Fibroblast of upper back skin (primary cell): ENCODE measurements at regions not wholly inside any gene's neighbourhood (a gene's known extent, or its start where the extent isn't known, plus 50 kb on each side); places are given as distances from the start of the nearest gene placed in this dataset.
"Not testable (repeated sequence)": the region's sequence is repeated elsewhere in the genome, so short reads cannot be mapped to it uniquely, and the experiment has no call there.

Experiments
- DNase-seq: peaks from one replicate; pipeline ENCODE4 v3.0.0-alpha.2; 2013

DNA sequence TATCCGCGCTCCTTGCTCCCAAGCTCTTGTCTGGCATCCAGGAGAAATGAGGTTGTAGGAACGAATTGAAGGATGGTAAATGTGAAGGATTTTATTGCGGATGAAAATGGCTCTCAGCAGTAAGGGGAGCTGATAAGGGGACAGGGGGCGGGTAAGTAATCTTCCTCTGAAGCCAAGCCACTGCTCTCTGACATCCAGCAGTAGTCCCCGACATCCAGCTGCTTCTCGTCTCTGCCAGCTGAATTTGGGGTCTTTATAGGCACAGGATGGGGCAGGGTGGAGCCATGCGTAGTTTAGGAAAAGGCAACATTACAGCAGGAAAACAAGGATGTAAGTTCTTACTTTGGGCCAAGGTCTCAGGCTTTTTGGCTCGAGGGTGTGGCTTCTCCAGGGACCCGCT lies 1370.1 kb upstream of the RAG2 start:
- no peak for DNase-seq

DNA sequence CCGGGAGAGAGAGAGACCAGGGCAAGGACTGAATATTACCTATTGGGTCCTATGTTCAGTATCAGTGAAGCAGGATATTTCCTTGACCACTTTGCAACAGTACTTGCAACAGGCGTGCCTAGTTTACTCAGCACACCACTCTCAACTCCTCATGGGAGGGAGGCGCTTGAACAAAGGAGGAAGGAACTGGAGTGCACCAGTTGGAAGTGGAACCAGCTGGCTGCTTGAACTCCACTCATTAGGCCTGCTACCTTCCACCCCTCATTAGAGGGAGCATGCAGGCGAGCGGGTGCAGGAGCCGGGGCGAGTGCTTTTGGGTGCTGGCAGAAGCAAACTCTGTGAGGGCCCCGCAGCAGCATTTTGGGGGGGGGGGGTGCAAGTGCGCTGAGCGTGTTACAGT lies 1369.6 kb upstream of the RAG2 start:
- no peak for DNase-seq

DNA sequence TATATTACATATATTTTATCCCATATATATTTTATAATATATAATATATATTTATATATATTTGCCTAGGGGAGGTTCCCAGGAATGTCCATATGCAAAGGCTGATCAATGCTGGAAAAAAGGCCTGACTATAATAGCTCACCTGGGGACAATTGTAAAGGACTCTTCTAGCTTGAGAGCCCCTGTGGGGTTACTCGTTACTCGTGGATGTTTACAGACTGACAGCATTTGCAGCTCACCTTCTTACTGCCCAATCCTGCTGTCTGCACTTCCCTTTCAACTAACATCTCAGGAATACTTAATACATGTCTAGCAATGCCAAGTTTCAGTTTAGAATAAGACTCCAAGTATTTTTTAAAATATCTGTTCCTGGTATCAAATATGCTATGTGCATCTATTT lies 1365.4 kb upstream of the RAG2 start:
- DNase-seq = no peak

DNA sequence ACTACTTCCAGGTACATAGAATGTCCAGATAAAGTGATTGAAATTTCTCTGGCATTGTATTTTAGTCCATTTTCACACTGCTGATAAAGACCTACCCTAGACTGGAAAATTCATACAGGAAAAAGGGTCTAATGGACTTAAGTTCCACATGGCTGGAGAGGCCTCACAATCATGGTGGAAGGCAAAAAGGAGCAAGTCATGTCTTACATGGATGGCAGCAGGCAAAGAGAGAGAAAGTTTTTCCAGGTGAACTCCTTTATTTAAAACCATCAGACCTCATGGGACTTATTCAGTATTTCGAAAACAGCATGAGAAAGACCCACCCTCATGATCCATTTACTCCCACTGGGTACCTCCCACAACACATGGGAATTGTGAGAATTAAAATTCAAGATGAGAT lies 1359.7 kb upstream of the RAG2 start:
- no peak for DNase-seq

DNA sequence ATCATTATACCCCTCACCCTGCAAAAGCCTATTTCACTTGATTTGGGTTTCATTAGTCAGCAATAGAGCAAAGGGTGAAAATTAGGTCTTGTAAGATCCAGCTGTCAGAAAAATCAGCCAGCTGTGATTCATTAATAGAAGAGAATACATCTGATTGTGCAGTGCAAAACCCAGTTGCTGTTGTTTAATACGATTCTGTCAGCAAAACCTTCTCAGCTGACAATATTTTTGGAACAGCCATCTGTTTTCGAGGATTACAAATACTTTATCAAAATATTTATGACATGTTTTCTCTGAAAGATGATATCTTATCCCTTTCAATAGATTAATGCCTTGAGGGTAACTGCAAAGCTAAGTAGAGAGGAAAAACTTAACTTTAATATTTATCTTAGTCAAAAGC lies 1354.0 kb upstream of the RAG2 start:
- DNase-seq = no peak

DNA sequence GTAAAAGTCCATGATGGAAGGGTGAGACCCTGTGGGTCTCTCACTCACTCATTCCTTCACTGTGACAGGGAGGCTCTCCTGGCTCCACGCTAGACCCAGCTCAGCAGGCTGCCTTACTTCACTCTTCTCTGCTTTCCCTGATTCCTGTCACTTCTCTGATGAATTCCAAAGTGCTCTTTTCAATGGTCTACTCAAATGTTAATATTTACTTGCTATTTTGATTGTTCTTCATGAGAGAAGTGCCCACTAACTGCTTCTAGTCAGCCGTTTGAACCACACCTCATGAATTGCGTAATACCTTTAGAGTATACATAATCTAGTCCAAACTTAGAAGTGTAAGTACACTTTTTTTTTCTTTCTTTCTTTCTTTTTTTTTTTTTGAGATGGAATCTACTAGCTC lies 1350.2 kb upstream of the RAG2 start:
- DNase-seq = no peak

DNA sequence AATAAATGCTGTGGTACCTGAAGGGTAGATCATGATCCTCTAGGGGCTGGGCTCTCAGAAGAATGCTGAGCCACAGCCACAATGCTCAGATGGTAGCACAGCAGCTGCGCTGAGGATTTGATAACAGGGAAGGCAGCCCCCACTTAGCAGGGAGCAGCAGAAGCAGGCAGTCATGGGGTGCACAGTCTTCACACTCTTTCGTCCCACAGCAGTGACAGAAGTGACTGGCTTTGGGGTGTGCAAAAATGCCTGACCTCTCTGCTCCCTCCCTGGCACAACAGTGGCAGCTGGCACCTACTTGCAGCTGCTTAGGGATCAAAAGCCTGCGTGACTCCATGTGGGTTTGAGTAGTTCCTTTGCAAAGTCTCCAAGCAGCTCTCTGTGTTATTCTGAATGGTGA lies 1349.8 kb upstream of the RAG2 start:
- DNase-seq = no peak

DNA sequence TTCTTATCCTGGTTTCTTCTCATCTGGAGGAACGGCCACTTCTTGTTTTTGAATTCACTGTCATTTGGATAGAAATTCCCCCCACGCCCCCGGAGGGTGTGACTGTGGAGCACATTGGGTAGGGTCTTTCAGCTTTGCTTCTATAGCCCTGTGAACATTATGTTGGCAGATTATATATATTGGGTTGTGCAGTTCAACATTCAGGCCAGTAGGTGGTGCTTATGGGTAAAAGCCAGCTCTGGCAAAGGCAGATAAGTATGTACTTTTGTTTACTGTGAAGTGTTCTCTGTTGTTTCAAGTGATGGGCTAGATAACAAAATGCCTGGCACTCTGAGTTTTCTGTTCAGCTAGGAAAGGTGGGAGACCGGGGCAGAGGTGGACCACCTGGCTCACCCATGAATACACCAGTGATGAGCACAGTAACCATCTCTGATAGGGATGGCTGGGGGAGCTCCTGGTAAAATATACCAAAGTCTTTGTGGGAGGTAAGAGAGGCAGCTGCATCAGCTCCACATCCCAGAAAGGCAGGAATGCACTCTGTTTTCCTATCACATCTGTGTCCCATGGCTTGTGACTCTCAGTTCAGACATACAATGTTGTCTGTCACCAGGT lies 1348.2 kb upstream of the RAG2 start:
- DNase-seq = peak; percentile 25

DNA sequence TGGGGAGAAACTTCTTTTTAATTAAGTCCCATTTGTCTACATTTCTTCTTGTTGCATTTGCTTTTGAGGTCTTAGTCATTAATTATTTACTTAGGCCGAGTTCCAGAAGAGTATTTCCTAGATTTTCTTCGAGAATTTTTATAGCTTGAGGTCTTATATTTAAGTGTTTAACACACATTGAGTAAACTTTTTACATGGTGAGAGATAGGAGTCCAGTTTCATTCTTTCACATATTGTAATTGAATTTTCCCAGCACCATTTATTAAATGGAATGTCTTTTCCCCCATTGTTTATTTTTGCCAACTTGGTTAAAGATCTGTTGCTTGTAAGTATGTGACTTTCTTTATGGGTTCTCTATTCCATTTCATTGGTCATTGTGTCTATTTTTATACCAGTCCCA lies 1344.0 kb upstream of the RAG2 start:
- DNase-seq = no peak

DNA sequence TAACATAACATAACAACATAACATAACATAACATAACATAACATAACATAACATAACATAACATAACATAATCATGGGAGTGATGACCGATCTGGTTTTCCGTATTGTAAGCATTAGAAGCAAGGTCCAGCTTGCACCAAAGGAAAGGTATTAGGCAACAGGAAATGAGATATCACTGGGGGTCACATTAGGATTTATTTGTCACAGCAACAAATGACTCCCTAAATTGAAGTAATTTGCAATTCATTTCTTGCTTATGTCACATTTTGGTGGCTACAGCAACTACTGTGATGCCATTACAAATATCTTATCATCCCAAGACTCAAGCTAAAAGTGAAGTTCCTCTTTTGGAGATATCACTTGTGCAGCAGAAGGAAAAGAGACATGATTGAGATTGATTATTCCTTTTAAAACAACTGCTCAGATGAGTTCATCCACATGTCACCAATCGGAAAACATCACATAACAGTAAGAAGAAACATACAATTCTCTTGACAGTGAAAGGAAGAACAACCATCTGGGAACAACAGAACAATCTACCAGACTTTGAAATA lies 1331.1 kb upstream of the RAG2 start:
- DNase-seq = no peak

DNA sequence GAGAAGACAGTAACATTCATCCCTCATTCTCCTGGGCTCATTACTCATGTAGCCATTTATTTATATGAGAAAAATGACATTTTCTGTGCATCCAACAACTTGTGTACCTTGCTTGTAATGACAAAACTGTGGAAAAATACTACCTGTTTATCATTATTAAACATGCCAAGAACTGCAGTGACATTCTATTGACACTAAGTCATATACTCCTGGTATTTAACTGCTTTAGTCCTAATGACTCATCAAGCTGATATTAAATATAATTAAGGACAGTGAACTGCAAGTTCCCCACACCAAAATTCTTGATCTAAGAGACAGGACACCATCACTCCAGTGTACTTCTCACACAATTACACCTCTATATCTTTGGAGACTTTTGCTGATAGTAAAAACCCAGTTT lies 1328.7 kb upstream of the RAG2 start:
- no peak for DNase-seq

DNA sequence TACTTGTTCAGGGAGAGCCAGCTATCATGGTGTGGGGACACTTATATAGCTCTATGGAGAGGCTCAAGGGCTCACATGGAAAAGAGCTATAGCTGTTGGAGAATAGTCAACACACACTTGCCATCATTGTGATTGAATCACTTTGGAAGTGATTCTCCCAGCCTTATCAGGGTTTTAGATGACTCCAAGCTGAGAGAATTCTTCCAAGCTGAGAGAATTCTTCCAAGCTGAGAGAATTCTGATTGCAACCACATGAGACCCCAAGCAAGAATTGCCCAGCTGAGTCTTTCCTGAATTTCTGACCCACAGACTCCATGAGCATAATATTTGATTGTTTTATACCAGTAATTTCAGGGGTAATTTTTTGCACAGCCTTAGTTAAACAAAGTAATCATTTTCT lies 1318.3 kb upstream of the RAG2 start:
- peak; percentile 3 for DNase-seq

DNA sequence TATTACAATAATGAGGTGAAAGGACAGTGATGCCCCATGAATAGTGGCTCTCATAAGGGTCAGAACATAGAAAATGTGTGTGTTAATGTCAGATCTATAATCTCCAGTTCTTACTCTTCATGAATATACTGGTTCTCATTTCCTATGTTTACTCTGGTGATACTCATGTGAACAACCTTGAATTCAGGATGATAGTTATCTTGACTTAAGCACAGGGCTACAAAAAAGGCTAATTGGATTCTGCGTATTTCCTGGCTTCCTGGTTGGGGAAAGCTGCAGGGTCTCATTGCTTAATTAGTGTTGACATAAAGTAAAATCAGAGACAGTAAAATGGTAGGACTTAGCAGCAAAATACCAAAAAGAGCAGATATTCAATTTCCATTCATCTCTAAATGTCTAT lies 1316.8 kb upstream of the RAG2 start:
- DNase-seq = no peak

DNA sequence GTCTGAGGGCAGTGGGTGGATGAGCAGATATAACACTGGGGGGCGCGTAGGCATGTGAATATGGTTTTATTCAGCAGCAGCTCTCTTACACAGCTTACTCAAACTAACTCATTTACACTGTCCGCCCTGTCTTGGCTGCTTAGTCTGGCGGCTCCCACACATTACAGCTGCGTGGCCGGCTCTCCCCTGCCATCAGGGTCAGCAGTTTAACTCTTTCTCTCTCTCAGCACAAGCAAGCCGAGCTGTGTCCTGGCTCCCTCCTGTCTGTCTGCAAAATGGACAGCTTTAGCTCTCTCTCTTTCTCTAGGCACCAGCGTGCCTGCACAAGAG lies 1310.1 kb upstream of the RAG2 start:
- no peak for DNase-seq

DNA sequence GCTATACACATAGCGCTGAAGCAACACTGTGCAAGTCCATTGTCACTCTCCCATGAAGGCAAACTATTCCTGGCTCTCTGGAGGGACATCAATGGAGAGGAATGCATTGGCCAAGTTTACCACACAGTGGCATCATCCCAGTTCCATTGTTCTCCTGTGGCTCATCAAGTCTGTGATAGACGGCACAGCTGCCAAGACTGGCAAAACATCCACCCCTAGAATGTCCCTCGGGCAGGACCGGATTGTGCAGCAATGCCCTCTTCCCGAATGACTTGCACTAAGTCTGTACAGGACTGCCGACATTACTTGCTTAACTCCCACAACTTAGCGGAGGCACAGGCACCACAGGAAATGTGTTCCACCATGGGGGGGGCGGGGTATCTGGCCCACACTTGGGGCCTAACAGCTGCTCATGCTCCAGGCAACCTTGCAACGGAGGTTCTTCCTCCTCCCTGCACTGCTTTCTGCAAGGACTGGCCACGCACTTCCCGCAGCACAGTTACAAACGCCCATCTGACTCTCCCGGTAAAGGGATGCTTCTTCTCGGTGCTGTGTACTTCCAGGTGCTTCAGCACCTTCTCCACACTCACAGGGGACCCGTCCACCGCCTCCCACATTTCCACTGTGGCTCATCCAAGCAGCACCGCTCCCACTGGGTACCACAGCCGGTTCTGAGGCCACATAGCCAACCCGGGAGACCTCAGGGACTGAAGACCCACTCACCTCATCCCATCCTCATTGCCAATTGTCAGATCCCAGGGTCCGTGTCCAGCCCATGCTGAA lies 1309.6 kb upstream of the RAG2 start:
- no peak for DNase-seq

DNA sequence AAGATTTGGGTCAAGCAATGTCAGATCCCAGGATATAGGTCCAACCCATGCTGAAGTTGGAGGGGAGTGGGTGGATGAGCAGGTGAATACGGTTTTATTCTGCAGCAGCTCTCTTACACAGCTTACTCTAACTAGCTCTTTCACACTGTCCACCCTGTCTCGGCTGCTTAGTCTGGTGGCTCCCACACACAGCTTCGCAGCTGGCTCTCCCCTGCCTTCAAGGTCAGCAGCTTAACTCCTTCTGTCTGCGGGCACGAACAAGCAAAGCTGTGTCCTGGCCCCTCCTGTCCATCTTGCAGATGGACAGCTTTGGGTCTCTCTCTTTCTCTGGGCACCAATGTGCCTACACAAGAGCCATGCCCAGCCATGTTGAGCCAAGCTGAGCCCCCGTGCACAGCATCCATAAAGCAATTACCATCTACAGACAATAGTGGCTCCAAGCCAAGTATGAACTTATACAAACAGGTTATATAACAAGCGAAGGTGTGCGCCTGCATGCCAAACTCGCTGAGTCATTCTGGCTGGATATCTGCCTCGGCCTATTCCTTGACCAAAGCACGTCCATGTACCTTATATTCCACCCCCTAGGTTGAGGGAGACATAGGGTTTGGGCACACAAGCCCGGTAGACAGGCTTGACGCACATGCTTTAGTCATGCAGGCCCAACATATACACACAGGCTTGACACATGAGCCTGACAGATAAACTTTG lies 1307.8 kb upstream of the RAG2 start:
- DNase-seq = no peak

DNA sequence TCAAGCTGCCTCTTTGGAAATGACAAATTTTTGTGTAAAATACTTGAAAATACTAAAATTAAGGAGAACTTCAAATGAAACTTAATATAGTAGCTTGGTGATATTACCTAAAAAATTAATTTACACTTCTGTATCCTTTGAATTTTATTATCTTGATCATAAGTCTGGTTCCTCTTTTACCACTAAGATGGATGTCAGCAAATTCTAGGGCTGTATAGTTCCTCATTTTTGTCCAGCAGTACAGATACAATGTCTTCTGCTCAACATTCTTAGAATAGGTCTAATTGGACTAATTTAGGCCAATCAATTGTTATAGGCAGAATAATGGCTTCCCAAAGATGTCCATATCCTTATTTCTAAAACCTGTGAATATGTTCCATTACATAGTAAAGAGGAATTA lies 1298.0 kb upstream of the RAG2 start:
- no peak for DNase-seq

DNA sequence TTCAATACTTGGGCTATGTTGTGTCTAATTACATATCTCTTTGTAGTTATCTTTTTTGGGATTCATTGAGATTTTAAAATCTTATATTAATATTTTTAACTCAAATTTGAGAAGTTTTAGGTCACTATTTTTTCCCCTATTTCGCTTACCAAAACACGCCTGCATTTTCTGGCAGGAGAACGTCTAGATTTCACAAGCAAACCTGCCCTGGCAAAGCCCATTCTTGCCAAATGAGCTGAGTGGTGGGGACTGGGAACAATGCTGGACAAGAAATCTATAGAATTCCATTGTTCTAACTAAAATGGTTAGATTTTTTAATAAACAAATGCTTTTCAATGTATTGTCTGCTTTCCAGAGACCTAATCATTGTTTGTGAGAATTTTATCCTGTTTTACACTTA lies 1283.7 kb upstream of the RAG2 start:
- DNase-seq = no peak

DNA sequence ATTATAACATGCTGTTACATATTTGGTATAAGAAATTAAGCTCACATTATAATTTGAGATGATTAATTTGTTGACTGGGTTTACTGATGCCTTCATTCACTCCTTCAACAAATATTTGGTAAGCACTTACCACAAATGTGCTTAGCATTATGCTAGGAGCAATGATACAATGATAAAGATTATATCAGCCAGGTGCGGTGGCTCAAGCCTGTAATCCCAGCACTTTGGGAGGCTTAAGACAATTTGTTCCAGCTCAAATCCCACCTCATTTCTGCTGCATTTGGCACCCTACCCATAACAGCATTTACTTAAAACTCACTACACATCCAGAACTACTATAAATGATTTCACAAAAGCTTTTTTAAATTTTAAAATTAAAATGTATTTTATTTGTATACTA lies 1263.6 kb upstream of the RAG2 start:
- DNase-seq = no peak

DNA sequence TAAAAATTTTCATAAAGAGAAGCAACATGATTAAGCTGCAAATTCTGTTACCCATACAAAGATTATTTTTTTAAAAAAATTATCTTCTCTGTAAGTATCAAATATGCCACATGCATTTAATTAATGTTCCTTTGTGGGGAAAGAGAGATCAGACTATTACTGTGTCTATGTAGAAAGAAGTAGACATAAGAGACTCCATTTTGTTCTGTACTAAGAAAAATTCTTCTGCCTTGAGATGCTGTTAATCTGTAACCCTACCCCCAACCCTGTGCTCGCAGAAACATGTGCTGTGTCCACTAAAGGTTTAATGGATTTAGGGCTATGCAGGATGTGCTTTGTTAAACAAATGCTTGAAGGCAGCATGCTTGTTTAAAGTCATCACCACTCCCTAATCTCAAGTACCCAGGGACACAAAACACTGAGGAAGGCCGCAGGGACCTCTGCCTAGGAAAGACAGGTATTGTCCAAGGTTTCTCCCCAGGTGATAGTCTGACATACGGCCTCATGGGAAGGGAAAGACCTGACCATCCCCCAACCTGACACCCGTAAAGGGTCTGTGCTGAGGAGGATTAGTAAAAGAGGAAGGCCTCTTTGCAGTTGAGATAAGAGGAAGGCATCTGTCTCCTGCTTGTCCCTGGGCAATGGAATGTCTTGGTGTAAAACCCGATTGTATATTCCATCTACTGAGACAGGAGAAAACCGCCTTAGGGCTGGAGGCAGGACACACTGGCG lies 1260.9 kb upstream of the RAG2 start:
- DNase-seq = not testable (repeated sequence)

DNA sequence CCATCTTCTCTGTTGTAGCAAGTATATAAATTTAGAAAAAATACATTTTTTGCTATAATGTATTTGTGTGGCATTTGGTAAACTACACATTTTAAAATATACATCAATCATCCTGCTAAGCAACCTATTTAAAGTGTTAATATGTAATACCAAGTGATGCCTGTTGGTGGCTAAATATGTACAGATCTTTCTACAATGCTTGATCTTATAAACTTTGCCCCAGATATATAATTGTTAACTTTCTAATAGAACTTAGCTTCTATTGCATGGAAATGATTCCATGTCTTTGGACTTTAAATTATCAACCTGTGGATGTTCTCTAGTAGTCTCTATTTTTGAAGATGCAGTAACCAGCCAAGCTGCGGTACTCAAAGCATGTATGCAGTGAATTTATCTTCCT lies 1260.4 kb upstream of the RAG2 start:
- no peak for DNase-seq

DNA sequence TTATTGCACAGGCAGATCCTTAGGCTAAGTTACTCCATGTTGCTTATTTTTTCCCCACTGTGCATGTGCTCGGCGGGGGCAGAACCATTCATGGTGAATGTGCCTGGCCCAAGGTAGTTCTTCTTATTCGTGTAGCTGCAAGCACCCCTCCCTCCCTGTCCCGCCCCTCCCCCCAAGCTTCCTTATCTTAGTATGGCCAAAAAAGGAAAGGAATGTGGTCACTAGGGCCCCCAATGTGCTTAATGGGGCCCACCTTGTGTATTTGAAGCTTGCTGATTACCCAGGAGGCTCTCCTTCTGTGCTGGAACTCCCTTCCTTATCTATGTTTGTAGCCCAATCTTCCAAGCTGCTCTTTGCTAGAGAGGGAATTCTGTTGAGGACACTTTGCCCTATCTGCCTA lies 1259.7 kb upstream of the RAG2 start:
- no peak for DNase-seq

DNA sequence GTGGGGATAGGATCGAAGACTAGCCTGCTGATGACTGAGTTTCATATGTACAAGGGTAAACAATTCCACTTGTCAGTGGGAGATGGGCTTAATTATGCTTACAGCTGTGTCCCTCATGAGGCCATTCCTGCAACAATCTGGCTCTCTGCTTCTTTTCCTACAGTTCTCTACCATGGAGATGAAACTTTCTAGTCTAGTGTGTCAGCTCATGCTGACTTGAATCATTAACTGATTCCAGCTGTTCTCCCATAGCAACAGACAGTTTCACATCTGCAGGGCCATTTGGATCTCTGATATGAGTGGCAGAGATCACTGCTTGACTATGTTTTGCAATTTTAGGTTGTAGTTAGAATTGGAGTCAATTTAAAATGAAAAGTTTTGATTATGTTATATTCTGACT lies 1251.7 kb upstream of the RAG2 start:
- DNase-seq = peak; percentile 30

DNA sequence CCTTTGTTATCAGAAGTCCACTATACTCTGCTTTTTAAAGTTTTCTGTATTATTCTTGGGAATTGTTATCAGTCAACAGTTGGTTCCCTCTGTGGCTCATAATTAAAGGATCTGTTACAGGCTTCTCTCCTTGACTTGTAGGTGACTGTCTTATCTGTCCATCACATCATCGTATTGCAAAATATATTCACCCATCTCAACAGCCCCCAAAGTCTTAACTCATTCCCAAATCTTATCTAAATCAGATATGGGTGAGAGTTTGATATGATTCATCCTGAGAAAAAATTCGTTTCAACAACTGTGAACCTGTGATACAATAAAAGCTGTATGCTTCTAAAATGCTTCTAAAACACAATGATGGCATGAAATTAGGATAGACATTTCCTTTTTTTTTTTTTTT lies 1245.6 kb upstream of the RAG2 start:
- no peak for DNase-seq
